SU-DHL-6 (cell line): ENCODE measurements at regions not wholly inside any gene's neighbourhood (a gene's known extent, or its start where the extent isn't known, plus 50 kb on each side); places are given as distances from the start of the nearest gene placed in this dataset.

Experiments
- CTCF ChIP-seq: fragments of 200-600 bp; sonication (generic); IDR thresholded peaks from one replicate; pipeline ENCODE4 v1.5.1; 2017; ENCODE audit warnings: antibody characterized with exemption, mild to moderate bottlenecking, low read length, moderate library complexity; ENCODE audit not compliant: insufficient read depth, poor library complexity, severe bottlenecking
- EZH2phosphoT487 ChIP-seq: fragments of 200-600 bp; sonication (generic), shearing (Covaris generic); conservative IDR thresholded peaks from 2 replicates; pipeline ENCODE4 v1.6.1; 2018; ENCODE audit warnings: mild to moderate bottlenecking, antibody characterized with exemption, low read length, moderate library complexity, mixed read lengths

DNA sequence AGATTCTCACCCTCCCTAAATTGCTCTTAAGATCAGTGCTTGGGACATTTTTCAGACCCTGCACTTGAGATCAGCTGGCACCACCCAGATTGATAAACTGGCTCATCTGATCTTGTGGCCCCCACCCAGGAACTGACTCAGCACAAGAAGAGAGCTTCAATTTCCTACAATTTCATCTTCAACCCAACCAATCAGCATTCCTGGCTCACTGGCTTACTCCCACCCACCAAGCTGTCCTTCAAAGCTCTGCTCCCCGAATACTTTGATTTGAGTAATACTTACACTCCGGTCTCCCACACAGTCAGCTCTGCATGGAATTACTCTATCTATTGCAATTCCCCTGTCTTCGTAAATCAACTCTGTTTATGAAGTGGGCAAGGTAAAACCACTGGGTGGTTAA is 461.9 kb upstream of the RGS18 start:
- no peak for TF ChIP-seq CTCF
- TF ChIP-seq EZH2phosphoT487 = no peak
